ENCODE measurements at regions not wholly inside any gene's neighbourhood (a gene's known extent, or its start where the extent isn't known, plus 50 kb on each side); places are given as distances from the start of the nearest gene placed in this dataset.
"Not testable (repeated sequence)": the region's sequence is repeated elsewhere in the genome, so short reads cannot be mapped to it uniquely, and the experiment has no call there.

DNA sequence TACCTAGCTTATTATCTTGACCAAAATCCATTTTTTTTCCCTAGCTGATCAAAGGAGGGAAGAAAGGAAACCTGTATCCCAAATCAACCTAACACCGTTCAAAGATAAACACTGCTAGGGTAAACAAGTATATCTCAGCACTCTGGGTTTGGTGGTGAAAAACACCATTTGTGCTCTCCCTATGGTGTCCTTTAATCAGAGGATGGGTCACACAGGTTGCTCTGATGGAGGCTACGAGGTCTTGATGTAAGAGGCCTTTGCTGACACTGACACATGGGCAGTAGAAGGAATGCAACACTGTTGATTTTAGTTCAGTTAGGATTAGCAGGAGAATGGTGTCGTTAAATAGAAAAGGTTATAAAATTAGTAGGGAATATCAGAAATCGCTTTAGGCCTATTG is 179.3 kb downstream of the HDGFL1 start:
- no peak for DNase-seq (ENCODE audit: low read depth)

DNA sequence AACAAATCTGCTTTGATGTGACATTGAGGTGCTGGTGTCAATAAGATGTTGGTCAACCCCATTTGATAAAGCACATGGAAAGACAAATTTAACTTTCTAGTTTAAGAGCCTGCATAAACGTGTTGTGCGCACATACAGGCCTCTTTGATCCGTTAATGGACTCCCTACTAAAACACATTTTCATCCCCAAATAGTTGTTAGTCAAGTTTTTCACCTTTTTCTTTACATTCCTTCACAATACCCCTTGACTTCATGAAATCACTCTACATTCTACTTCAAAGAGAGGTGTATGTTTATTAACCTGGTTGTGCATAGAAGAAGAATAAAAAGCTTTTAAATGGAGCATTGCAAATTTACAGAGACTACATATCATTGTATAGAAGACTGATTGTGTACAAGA is 180.3 kb downstream of the HDGFL1 start:
- no peak for DNase-seq (ENCODE audit: low read depth)

DNA sequence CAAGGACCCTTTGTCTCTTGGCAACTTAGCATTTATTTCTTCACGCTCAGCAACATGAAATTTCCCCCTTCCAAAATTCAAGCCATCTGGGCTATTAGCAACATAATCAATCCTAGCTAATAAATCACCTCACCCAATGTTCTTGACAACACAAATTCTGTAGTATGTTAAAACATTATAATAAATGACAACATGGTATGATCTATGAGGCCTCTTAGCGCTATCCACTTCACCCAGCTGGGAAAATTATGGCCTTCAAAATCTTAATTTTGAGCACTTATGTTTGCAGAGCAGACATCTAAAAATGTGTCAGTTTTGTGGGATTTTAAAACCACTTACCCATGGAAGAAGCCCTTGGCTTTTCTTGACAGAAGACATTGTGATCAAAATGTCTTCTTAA is 181.9 kb downstream of the HDGFL1 start:
- DNase-seq (ENCODE audit: low read depth), result no peak

DNA sequence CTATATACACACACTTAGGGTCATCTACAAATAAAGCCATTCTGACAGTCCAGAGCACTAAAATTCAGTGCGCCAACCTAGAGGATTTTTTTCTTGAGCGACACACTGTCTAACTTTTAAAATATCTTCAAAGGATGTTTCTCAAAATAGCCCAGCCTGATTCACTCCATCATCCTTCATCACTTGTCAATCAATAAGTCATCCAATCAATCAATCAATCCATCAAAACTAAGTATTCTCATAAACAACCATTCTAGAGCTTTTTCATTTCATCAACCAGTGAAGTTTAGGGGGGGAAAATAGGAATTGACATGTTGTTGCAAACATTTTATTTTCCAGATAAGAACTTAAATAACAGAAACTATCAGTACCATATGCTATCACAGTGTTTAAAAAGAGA is 183.2 kb downstream of the HDGFL1 start:
- DNase-seq (ENCODE audit: low read depth), result no peak

DNA sequence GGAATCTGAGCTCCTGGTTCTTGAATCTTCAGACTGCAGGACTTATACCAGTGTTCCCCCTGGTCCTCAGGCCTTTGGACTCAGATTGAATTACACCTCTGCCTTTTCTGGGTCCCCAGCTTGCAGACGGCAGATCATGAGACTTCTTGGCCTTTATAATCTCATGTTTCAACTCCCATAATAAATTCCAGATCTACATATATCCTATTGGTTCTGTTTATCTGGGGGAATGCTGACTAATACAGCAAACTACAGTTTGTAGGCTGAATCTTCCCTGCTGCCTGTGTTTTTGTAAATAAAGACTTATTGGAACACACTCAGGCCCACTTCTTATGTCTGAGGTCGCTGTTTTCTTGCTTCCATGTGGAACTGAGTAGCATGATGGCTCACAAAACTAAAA is 184.7 kb downstream of the HDGFL1 start:
- DNase-seq (ENCODE audit: low read depth), result peak; percentile 10

DNA sequence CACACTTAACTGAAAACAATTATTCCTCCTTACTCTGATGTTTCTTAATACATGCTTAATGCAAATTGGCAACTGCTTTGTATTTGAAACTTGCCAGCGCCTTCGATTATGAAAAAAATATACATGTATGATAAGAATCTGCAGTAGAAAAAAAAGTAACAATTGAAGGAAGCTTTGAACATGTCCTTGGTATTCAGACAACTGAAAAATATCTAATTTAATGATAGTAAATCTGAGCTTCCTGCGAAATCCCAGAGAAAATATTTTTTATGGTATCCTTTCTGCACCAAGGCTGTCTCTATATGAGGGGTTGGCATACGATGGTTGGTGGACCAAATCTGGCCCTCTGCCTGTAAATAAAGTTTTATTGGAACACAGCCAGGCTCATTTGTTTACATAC is 186.2 kb downstream of the HDGFL1 start:
- no peak for DNase-seq (ENCODE audit: low read depth)

DNA sequence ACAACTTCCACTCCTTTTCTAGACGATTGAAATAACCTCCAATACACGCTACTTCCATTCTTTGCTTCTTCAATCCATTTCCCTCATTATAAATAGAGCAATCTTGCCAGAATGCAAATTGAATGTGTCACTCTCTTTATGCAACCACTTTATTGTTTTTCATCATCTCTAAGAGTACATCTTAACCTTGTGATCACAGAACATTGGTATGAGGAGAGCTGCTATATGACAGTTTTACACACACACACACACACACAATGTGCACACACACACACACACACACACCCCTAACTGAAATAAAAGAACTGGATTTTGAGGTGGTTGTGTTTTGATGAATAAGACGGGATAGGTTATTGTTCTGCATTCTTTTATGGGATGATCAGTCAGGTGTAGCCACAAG is 187.0 kb downstream of the HDGFL1 start:
- peak; percentile 44 for DNase-seq (ENCODE audit: low read depth)

DNA sequence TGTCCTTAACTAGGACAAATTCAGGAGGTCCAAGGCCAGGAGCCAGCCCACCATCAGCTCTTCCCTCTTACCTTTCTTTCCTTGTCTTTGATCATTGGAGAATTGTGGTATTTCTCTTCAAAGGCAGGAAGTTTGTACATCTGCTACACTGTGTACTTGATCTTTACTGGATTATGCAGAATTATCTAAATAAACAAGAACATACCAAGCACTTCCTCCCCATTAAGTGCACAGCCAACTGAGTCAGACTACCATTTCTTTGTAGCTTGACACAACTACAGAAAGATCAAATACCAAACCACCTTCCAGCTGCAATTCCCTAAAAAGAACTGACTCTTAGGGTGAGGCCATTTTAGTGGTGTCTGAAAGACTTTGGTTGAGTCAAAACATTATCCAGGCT is 195.1 kb downstream of the HDGFL1 start:
- peak; percentile 73 for DNase-seq (ENCODE audit: low read depth)

DNA sequence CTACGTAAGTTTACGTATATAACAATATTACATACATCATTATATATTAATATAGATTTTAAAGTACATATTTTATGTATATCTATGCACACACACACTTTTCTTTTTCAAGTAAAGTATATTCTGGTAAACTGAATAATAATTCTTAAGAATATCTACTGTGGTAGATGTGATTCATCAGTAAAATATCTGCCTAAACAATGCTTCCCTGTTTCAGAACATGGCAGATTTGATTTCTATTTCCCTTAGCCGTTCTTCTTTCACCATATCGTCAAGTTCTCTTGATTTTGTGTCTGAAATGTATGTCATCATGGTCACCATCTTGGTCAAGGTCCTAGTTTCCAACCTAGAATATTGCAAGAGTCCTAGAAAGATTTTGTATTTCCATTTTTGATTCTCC is 195.6 kb downstream of the HDGFL1 start:
- DNase-seq (ENCODE audit: low read depth), result peak; percentile 52

DNA sequence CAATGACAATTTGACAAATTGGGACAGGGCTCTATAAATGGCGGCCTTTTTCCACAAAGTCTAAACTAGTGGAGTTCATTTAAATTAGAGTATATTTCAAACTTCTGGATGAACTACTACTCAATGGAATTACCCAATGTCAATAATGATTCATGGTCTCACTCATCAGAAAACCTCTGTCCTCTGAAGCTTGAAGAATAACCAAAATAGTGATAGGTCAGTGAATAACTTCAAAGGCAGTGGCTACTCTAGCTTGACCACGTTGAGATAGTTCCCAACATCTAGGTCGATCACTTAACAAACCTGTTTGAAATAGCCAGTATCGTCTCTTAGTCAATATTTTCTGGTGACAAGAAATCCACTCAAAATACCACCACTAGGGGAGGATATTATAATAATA is 197.6 kb downstream of the HDGFL1 start:
- DNase-seq (ENCODE audit: low read depth), result peak; percentile 29

DNA sequence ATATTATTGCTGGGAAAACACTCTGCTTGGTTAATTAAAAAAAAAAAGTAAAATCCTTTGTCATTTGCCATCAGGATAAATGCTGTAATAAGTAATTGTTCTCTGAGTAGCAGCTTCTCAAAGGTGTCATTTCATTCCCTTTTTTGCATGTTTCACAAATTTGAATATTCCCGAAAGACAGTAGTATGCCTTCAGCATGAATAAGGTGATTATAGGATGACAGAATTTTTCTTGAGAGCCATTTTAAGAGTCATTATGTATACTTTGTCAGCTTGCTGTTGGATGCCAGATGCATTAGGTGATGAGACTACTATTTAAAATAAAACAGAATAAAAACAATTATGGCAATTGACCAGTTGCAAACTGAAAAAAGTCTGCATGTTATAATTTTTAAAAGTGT is 200.7 kb downstream of the HDGFL1 start:
- DNase-seq (ENCODE audit: low read depth), result no peak

DNA sequence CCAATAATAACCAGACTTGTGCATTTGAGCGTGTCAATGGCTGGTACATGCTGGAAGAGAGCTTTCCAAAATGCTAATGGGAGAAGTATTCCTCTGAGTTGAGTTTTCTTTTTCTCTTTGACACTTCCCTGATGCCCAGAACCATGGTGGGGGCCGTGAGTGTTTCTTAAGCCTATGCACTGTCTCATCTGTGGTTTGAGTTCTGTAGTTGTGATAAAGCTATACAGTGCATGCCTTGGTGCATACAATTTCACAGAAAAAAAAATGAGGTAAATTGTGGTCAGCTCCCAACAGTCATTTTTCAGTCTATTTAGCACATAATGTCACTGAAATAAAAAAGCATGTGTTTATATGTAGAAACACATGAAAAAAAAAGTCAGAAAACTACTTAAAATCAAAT is 204.8 kb downstream of the HDGFL1 start:
- DNase-seq (ENCODE audit: low read depth), result no peak

DNA sequence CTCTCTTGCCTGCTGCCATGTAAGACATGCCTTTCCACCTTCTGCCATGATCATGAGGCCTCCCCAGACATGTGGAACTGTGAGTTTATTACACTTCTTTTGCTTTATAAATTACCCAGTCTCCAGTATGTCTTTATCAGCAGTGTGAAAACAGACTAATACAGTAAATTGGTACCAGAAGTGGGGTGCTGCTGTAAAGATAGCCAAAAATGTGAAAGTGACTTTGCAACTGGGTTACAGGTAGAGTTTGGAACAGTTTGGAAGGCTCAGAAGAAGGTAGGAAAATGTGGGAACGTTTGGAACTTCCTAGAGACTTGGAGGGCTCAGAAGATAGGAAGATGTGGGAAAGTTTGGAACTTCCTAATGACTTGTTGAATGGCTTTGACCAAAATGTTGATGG is 209.1 kb downstream of the HDGFL1 start:
- DNase-seq (ENCODE audit: low read depth), result not testable (repeated sequence)

DNA sequence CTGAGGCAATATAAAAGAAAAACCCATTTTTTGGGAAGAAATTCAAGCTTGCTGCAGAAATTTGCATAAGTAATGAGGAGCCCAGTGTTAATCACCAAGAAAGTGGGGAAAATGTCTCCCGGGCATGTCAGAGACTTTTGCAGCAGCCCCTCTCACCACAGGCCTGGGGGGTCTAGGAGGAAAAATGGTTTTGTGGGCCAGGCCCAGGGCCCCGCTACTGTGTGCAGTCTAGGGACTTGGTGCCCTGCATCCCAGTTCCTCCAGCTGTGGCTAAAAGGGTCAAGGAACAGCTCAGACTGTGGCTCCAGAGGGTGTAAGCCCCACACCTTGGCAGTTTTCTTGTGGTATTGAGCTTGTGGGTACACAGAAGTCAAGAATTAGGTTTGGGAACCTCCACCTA is 209.7 kb downstream of the HDGFL1 start:
- DNase-seq (ENCODE audit: low read depth), result no peak

DNA sequence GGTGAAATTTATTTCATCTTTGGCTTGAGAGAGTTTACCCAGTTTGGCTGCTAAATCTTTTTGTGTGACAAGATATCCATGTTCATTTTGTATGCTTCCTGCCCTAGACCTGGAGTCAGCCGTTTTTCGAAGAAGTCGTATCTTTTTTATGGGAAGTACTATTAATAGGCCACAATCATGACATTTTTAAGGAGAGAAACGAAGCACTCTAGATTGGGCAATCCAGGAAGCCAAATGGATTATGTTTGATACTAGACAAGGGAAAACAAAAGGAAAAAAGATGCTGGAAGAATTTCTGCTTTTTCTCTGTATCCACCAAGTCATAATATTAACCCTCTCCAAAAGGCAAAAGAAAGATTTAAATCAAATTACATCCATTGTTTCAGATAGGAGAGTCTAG is 214.6 kb downstream of the HDGFL1 start:
- no peak for DNase-seq (ENCODE audit: low read depth)

DNA sequence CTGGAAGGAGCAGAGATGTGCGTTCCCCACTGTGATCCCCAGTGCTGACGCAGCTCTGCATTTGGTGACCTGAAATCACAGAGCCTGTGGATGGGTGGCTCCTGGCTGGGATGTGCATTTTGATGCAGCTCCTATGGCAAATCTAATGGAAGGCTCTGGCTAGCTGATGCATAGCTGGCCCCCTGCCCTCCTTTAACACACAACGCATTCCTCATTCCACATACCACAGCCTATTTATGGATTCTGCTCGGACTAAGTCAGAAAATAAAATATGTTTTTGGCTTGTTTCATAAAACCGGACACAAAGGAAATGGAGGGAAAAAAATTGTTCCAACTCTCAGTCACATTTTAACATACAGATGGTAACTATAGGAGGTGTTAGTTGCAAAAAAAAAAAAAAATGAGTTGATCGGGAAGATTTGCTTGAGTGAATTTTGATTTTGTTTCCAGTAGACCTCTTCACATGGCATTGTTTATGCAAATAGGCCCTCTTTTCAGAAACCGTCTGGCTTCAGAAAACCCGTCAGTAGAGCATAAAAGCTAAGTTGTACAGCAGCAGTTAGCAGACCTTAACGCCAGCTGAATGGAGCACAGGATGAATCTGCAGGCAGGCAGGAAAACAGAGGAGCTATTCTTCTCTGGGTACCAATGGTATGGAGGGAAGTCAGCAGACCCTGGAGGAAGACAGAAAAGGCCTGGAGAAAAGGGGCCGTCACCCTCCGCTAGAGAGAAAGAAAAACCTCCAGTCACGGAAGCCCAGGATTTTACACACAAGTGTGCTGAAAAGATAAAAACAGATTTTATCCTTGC is 215.4 kb downstream of the HDGFL1 start:
- no peak for DNase-seq (ENCODE audit: low read depth)

DNA sequence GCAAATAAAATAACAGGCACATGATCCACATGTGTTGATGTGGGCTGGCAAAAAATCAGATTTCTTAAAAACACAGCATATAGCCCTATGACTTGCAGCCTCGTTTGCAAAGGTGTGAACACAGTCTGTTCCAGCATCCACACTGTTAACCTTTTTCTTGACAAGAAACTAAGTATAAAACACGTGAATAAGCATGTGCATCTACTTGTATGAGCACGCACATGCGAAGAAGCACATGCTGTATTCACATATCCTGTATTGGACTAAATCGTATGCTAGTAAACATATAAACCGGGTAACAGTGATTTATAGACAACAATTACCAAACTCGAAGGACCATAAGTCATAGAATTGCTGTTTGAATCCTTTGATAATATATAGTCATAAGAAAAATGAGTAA is 218.7 kb downstream of the HDGFL1 start:
- DNase-seq (ENCODE audit: low read depth), result no peak

DNA sequence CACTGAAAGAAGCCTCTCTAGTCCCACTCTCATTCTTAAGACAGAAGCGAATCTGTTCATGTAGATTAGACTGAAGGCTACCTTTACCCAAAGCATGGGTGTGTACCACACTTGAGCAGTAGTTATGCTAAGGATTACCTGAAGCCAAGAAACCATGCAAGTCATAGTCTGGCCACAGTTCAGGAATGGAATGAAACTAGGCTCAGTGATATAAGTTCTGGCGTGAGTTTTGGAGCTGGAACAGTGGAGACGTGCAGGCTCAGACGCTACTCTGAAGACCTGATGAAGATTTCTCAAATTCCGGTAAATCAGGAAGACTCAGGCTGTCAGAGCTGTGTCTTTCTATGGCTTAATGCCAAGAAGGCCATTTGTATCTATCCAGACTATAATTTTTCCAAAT is 219.9 kb downstream of the HDGFL1 start:
- DNase-seq (ENCODE audit: low read depth), result no peak

DNA sequence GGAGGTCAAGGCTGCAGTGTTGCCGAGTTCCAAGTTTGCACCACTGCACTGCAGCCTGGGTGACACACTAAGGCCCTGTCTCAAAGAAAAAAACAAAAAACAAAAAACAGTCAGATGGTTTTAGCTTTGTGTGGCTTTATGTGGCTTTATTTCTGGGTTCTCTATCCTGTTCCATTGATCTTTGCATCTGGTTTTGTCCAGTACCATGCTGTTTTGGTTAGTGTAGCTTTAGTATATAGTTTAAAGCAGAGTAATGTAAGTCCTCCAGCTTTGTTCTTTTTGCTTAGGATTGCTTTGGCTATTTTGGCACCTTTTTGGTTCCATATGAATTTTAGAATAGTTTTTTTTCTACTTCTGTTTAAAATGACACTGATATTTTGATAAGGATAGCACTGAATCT is 225.5 kb downstream of the HDGFL1 start:
- DNase-seq (ENCODE audit: low read depth), result no peak

DNA sequence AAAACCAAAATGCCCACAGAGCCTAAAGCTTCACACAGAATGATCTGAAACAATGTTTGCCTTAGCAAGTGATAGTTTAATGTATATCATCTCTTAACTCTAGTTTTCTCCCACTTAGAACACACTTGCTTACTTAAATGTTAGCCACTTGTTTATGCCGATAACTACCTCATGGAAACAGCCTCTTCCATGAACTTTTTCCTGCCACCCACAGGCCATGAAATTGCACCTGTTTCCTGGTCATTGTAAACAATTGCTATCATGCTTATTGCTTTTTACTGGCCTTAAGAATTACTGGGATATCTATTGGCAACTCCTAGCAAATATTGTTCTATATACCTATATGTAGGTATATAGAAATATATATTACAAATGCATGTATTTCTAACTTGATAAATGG is 231.1 kb downstream of the HDGFL1 start:
- no peak for DNase-seq (ENCODE audit: low read depth)

DNA sequence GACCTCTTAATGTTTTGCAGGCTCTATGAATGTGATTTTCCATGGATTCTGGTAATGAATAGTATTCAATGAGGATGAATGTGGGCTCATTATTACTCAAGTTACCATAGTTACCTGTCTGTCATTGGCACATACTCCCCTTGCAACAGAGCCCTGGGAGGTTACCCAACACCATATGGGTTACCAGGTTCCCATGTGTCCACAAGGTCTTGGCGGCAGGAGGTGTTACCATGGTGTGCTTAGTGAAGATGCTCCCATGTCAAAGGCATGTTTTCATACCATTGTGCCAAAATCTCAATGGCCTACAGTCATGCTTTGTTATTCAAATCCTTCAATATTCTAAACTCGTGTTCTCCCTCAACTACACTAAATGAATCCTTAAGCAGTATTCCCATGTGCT is 232.5 kb downstream of the HDGFL1 start:
- DNase-seq (ENCODE audit: low read depth), result no peak

DNA sequence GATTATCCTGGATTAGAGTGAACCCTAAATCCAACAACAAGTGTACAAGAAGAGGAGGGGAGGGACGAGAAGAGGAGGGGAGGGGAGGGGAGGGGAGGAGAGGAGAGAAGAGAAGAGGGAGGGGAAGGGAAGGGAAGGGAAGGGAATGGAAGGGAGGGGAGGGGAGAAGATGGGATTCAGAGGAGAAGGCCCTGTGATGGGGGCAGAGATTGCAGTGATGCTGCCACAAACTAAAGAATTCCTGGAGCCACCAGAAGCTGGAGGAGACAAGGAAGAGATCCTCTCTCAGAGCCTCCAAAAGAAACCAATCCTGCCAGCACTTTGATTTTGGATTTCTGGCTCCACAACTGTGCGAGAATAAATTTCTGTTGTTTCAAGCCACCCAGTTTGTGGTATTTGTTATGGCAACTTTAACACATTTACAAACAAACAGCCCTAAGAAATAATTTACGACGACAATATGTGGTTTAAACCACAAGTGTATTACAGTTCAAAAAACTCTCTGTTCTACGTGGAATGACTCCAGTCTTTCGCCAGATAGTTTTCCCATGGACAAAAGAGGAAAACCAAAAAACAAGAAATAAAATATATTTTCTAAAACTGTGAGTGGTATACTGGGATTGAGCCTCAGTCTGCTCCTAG is 235.4 kb downstream of the HDGFL1 start:
- peak; percentile 33 for DNase-seq (ENCODE audit: low read depth)

DNA sequence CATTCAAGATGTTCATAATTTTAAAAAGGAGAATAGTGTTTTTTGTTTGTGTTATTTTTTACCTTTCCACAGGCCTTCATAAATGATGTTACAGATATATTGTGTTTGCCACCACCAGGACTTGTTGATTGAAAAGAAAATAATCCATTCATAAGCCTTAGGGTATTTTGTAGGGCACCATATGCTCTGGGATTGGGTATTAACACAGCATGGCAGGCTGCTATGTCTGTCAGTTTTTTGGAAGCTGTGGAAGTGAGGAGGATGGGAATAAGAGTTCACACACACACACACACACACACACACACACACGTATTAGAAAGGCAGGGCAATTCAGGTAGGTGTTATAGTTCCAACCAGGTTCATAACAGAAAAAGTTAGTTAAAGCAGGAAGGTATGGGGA is 237.9 kb downstream of the HDGFL1 start:
- DNase-seq (ENCODE audit: low read depth), result no peak

DNA sequence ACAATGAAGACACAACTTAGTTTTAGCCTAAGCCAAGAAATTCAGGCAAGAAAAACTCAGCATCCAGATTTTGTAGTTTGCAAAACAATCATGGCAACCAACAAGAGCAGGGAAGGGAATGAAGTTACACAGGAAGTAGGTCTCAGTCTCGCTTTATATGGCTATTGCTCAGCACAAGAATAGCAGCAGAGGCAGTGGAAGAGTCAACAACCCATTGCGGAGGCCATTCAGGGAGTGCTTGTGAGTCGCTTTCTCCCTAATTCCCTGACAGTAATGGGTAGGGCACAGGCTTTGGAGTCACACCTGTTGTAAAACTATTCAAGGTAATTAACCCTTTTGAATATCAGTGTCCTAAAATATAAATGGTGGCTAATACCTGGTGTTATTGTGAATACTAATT is 238.5 kb downstream of the HDGFL1 start:
- DNase-seq (ENCODE audit: low read depth), result no peak

All from M059J (cell line).